Right renal pelvis (tissue), 4 donors: ENCODE measurements at regions not wholly inside any gene's neighbourhood (a gene's known extent, or its start where the extent isn't known, plus 50 kb on each side); places are given as distances from the start of the nearest gene placed in this dataset.

Experiments
- DNase-seq, 4 donors: peaks; one replicate each; pipeline ENCODE4 v3.0.0-alpha.2; 2013; ENCODE audit warnings: low read depth in 4 of 4, low spot score in 3 of 4, missing footprints in 1 of 4

GRCh38 chr21:19908390-19908789 is 1089.8 kb upstream of the NCAM2 start:
- DNase-seq = no peak

GRCh38 chr21:19914028-19914427 is 1084.2 kb upstream of the NCAM2 start:
- no peak for DNase-seq

- DNase-seq = no peak
Observed at GRCh38 chr21:19921211-19921610, 1077.0 kb upstream of the NCAM2 start.

- no peak for DNase-seq
Observed at GRCh38 chr21:19922122-19922521, 1076.1 kb upstream of the NCAM2 start.

GRCh38 chr21:19935467-19935866 is 1062.7 kb upstream of the NCAM2 start:
- DNase-seq = no peak

- no peak for DNase-seq
Observed at GRCh38 chr21:19937619-19938018, 1060.6 kb upstream of the NCAM2 start.

- no peak for DNase-seq
Observed at GRCh38 chr21:19941626-19942025, 1056.6 kb upstream of the NCAM2 start.

GRCh38 chr21:19950347-19950746 is 1047.9 kb upstream of the NCAM2 start:
- DNase-seq = no peak

- no peak for DNase-seq
Observed at GRCh38 chr21:19969156-19969555, 1029.1 kb upstream of the NCAM2 start.

- DNase-seq = no peak
Observed at GRCh38 chr21:19981938-19982337, 1016.3 kb upstream of the NCAM2 start.

- DNase-seq = no peak
Observed at GRCh38 chr21:19986396-19986795, 1011.8 kb upstream of the NCAM2 start.

GRCh38 chr21:19987671-19988070 is 1010.5 kb upstream of the NCAM2 start:
- no peak for DNase-seq

- no peak for DNase-seq
Observed at GRCh38 chr21:19992540-19992939, 1005.7 kb upstream of the NCAM2 start.

GRCh38 chr21:19993268-19993667 is 1004.9 kb upstream of the NCAM2 start:
- DNase-seq = no peak

GRCh38 chr21:19995253-19995652 is 1003.0 kb upstream of the NCAM2 start:
- DNase-seq = no peak

GRCh38 chr21:19998453-19998852 is 999.8 kb upstream of the NCAM2 start:
- no peak for DNase-seq

- no peak for DNase-seq
Observed at GRCh38 chr21:19999369-20000272, 998.6 kb upstream of the NCAM2 start.

GRCh38 chr21:20004367-20004766 is 993.8 kb upstream of the NCAM2 start:
- DNase-seq = no peak

GRCh38 chr21:20010691-20011200 is 987.5 kb upstream of the NCAM2 start:
- DNase-seq = no peak

GRCh38 chr21:20013851-20014250 is 984.4 kb upstream of the NCAM2 start:
- no peak for DNase-seq

- DNase-seq = no peak
Observed at GRCh38 chr21:20016435-20017005, 981.7 kb upstream of the NCAM2 start.

- no peak for DNase-seq
Observed at GRCh38 chr21:20020026-20020425, 978.2 kb upstream of the NCAM2 start.
